Sigmoid colon (tissue), 4 donors: ENCODE measurements at regions not wholly inside any gene's neighbourhood (a gene's known extent, or its start where the extent isn't known, plus 50 kb on each side); places are given as distances from the start of the nearest gene placed in this dataset.

Experiments used
- EP300 ChIP-seq, 4 donors: sonication (generic); formaldehyde crosslinking; IDR thresholded peaks; one replicate each; pipeline ENCODE4 v1.6.1; 2017; ENCODE audit warnings: antibody characterized with exemption in 4 of 4
- POLR2A ChIP-seq, 2 donors: fragments of 450-650 bp; IDR thresholded peaks; one replicate each; pipeline ENCODE4 v1.6.1; 2016; ENCODE audit warnings: antibody characterized with exemption in 2 of 2, mild to moderate bottlenecking in 2 of 2, moderate library complexity in 2 of 2
- POLR2AphosphoS5 ChIP-seq, 4 donors: sonication (generic); formaldehyde crosslinking; IDR thresholded peaks; one replicate each; pipeline ENCODE4 v1.6.1; 2017; ENCODE audit warnings: antibody characterized with exemption in 4 of 4
- TF ChIP-seq, protein P1 (sequence below), 4 experiments: fragments of 450-650 bp in 3 of 4; fragments of 200-600 bp in 1 of 4; IDR thresholded peaks; one replicate each; pipeline ENCODE4 v1.5.1; 2016 to 2019; ENCODE audit warnings: antibody characterized with exemption in 4 of 4, mild to moderate bottlenecking in 3 of 4, moderate library complexity in 2 of 4

DNA sequence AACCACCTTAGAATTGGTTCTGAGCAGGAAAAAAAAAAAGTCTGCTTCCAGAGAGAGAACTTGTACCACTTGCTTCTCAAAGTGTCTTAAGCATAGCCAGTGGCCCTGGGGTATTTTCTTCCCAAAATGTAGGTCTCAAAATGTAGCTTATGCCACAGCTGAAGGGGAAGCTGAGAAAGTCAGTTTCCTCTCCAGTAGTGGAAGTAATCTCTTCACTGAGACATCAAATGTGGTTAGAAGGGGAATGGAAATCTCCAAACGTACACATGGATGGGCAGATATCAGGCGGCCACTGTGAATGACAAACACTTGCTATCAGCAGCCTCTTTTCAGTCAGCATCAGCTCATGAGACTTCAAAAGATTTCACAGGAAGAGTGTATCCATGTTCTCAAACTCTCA, 841.2 kb downstream of the TUSC7 start:
- TF ChIP-seq, protein P1, sequence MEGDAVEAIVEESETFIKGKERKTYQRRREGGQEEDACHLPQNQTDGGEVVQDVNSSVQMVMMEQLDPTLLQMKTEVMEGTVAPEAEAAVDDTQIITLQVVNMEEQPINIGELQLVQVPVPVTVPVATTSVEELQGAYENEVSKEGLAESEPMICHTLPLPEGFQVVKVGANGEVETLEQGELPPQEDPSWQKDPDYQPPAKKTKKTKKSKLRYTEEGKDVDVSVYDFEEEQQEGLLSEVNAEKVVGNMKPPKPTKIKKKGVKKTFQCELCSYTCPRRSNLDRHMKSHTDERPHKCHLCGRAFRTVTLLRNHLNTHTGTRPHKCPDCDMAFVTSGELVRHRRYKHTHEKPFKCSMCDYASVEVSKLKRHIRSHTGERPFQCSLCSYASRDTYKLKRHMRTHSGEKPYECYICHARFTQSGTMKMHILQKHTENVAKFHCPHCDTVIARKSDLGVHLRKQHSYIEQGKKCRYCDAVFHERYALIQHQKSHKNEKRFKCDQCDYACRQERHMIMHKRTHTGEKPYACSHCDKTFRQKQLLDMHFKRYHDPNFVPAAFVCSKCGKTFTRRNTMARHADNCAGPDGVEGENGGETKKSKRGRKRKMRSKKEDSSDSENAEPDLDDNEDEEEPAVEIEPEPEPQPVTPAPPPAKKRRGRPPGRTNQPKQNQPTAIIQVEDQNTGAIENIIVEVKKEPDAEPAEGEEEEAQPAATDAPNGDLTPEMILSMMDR (IDR thresholded peaks at IDR 0.05) = no peak
- TF ChIP-seq POLR2A (IDR thresholded peaks at IDR 0.05) (no peak), POLR2AphosphoS5 (IDR thresholded peaks at IDR 0.05) (no peak), EP300 (IDR thresholded peaks at IDR 0.05) (no peak)
